Esophagus muscularis mucosa (tissue), 3 donors: ENCODE measurements at regions not wholly inside any gene's neighbourhood (a gene's known extent, or its start where the extent isn't known, plus 50 kb on each side); places are given as distances from the start of the nearest gene placed in this dataset.

Experiments
- CTCF ChIP-seq, 3 experiments: fragments of 200-600 bp in 2 of 3; fragments of 450-650 bp in 1 of 3; sonication (generic) in 2 of 3; IDR thresholded peaks; one replicate each; pipeline ENCODE4 v1.5.1; 2017 to 2019; ENCODE audit warnings: antibody characterized with exemption in 3 of 3, mild to moderate bottlenecking in 2 of 3, moderate library complexity in 1 of 3
- POLR2A ChIP-seq: fragments of 450-650 bp; IDR thresholded peaks from one replicate; pipeline ENCODE4 v1.6.1; 2017; ENCODE audit warnings: antibody characterized with exemption, moderate library complexity, mild to moderate bottlenecking, low read depth

GRCh38 chr5:100313657-100314056 is 221.5 kb upstream of the FAM174A start:
- no peak for TF ChIP-seq CTCF (IDR thresholded peaks at IDR 0.05)
- no peak for TF ChIP-seq POLR2A
